H9 (cell line): ENCODE measurements at regions not wholly inside any gene's neighbourhood (a gene's known extent, or its start where the extent isn't known, plus 50 kb on each side); places are given as distances from the start of the nearest gene placed in this dataset.

Experiments
- DNase-seq: peaks from one replicate; pipeline ENCODE4 v3.0.0-alpha.2; 2017
- H2AFZ ChIP-seq: one replicate; pipeline ENCODE4 v1.6.1; 2013; ENCODE audit warnings: mild to moderate bottlenecking, low read length, control low read depth, moderate library complexity
- H2AK5ac ChIP-seq: 2 replicates; pipeline ENCODE4 v1.6.1; 2013; ENCODE audit warnings: low read length, control low read depth, mixed read lengths; ENCODE audit not compliant: insufficient read length
- H2BK120ac ChIP-seq: one replicate; pipeline ENCODE4 v1.6.1; 2013; ENCODE audit warnings: low read depth, mild to moderate bottlenecking, low read length, control low read depth, inconsistent platforms; ENCODE audit not compliant: poor library complexity, severe bottlenecking
- H2BK12ac ChIP-seq: 2 replicates; pipeline ENCODE4 v1.6.1; 2013; ENCODE audit warnings: low read length, control low read depth, mixed read lengths, low read depth; ENCODE audit not compliant: insufficient read length
- H2BK15ac ChIP-seq: 2 replicates; pipeline ENCODE4 v1.6.1; 2013; ENCODE audit warnings: low read depth, low read length, control low read depth
- H2BK20ac ChIP-seq: one replicate; pipeline ENCODE4 v1.6.1; 2013; ENCODE audit warnings: low read depth, mild to moderate bottlenecking, low read length, control low read depth, inconsistent platforms; ENCODE audit not compliant: poor library complexity, severe bottlenecking
- H2BK5ac ChIP-seq: 2 replicates; pipeline ENCODE4 v1.6.1; 2013; ENCODE audit warnings: low read length, control low read depth, mixed read lengths; ENCODE audit not compliant: insufficient read length
- H3K14ac ChIP-seq: 2 replicates; pipeline ENCODE4 v1.6.1; 2013; ENCODE audit warnings: low read length, control low read depth; ENCODE audit not compliant: insufficient read depth
- H3K18ac ChIP-seq: 2 replicates; pipeline ENCODE4 v1.6.1; 2013; ENCODE audit warnings: low read depth, mild to moderate bottlenecking, mixed read lengths, low read length, control low read depth; ENCODE audit not compliant: insufficient read length
- H3K23ac ChIP-seq: 2 replicates; pipeline ENCODE4 v1.6.1; 2013; ENCODE audit warnings: low read length, control low read depth, mixed read lengths, low read depth; ENCODE audit not compliant: insufficient read length
- H3K23me2 ChIP-seq: 2 replicates; pipeline ENCODE4 v1.6.1; 2013; ENCODE audit warnings: low read depth, mild to moderate bottlenecking, mixed read lengths, low read length, control low read depth; ENCODE audit not compliant: insufficient read length, poor library complexity, severe bottlenecking
- H3K27ac ChIP-seq: 2 replicates; pipeline ENCODE4 v1.5.1; 2013; ENCODE audit warnings: low read length, control low read depth, mixed read lengths, low read depth; ENCODE audit not compliant: insufficient read length
- H3K27me3 ChIP-seq: 2 replicates; pipeline ENCODE4 v1.6.1; 2013; ENCODE audit warnings: low read length, control low read depth, inconsistent platforms; ENCODE audit not compliant: insufficient read depth
- H3K4ac ChIP-seq: 2 replicates; pipeline ENCODE4 v1.6.1; 2013; ENCODE audit warnings: low read depth, mild to moderate bottlenecking, control low read depth, inconsistent platforms, low read length, moderate library complexity
- H3K4me1 ChIP-seq: 2 replicates; pipeline ENCODE4 v1.6.1; 2013; ENCODE audit warnings: low read length, control low read depth, inconsistent platforms; ENCODE audit not compliant: insufficient read depth
- H3K4me2 ChIP-seq: 2 replicates; pipeline ENCODE4 v1.6.1; 2013; ENCODE audit warnings: low read length, control low read depth, mixed read lengths; ENCODE audit not compliant: insufficient read length, insufficient read depth
- H3K56ac ChIP-seq: 2 replicates; pipeline ENCODE4 v1.6.1; 2013; ENCODE audit warnings: low read depth, mild to moderate bottlenecking, mixed read lengths, low read length, control low read depth; ENCODE audit not compliant: insufficient read length
- H3K79me1 ChIP-seq: 2 replicates; pipeline ENCODE4 v1.6.1; 2013; ENCODE audit warnings: low read depth, mild to moderate bottlenecking, moderate library complexity, low read length, control low read depth, inconsistent platforms; ENCODE audit not compliant: insufficient read depth, poor library complexity, severe bottlenecking
- H3K79me2 ChIP-seq: 2 replicates; pipeline ENCODE4 v1.6.1; 2013; ENCODE audit warnings: low read length, control low read depth, inconsistent platforms; ENCODE audit not compliant: insufficient read depth
- H3K9ac ChIP-seq: 2 replicates; pipeline ENCODE4 v1.6.1; 2013; ENCODE audit warnings: low read length, control low read depth, mixed read lengths; ENCODE audit not compliant: insufficient read length; ENCODE audit errors: extremely low read depth
- H3K9me3 ChIP-seq: one replicate; pipeline ENCODE4 v1.6.1; 2013; ENCODE audit warnings: low read depth, low read length, inconsistent platforms; ENCODE audit not compliant: control insufficient read depth
- H3T11ph ChIP-seq: one replicate; pipeline ENCODE4 v1.6.1; 2013; ENCODE audit warnings: mild to moderate bottlenecking, low read length, control low read depth, inconsistent platforms
- H4K20me1 ChIP-seq: one replicate; pipeline ENCODE4 v1.6.1; 2013; ENCODE audit not compliant: control insufficient read depth, insufficient read length, insufficient read depth
- H4K5ac ChIP-seq: 2 replicates; pipeline ENCODE4 v1.6.1; 2013; ENCODE audit warnings: low read depth, mild to moderate bottlenecking, mixed read lengths, low read length, control low read depth; ENCODE audit not compliant: insufficient read length
- H4K8ac ChIP-seq: replicated peaks from 2 replicates; pipeline ENCODE4 v1.6.1; 2013; ENCODE audit warnings: low read length, control low read depth, mixed read lengths, low read depth; ENCODE audit not compliant: insufficient read length
- H4K91ac ChIP-seq: 2 replicates; pipeline ENCODE4 v1.6.1; 2013; ENCODE audit warnings: low read depth, mild to moderate bottlenecking, moderate library complexity, mixed read lengths, low read length, control low read depth; ENCODE audit not compliant: insufficient read length
- H3K27ac Mint-ChIP-seq, 3 experiments: 2 replicates in 2 of 3; 3 replicates in 1 of 3; pipeline ENCODE4 v1.8.0; 2020 to 2021; ENCODE audit warnings: mixed read lengths in 3 of 3, mild to moderate bottlenecking in 1 of 3, moderate library complexity in 1 of 3
- H3K27me3 Mint-ChIP-seq: 2 replicates; pipeline ENCODE4 v1.8.0; 2021; ENCODE audit warnings: low read depth, mild to moderate bottlenecking, moderate library complexity, mixed read lengths
- H3K36me3 Mint-ChIP-seq, 3 experiments: 2 replicates in 2 of 3; 3 replicates in 1 of 3; pipeline ENCODE4 v1.8.0; 2020 to 2021; ENCODE audit warnings: low read depth in 3 of 3, mixed read lengths in 3 of 3; ENCODE audit not compliant: insufficient read depth in 1 of 3
- H3K4me1 Mint-ChIP-seq, 2 experiments: 2 replicates each; pipeline ENCODE4 v1.8.0; 2020; ENCODE audit warnings: mixed read lengths in 2 of 2
- H3K4me3 Mint-ChIP-seq, 2 experiments: 2 replicates in 1 of 2; 3 replicates in 1 of 2; pipeline ENCODE4 v1.8.0; 2020 to 2021; ENCODE audit warnings: mild to moderate bottlenecking in 2 of 2, mixed read lengths in 2 of 2, moderate library complexity in 1 of 2
- H3K9me3 Mint-ChIP-seq, 2 experiments: 2 replicates in 1 of 2; 3 replicates in 1 of 2; pipeline ENCODE4 v1.8.0; 2020; ENCODE audit warnings: mild to moderate bottlenecking in 2 of 2, mixed read lengths in 2 of 2, moderate library complexity in 1 of 2
- WGBS: extraction: QIAGEN DNeasy Blood & Tissue Kit; methylation state at CpG from one replicate; pipeline ENCODE4 v1.1.7; 2013; ENCODE audit warnings: missing lambda C conversion rate, low lambda C conversion rate, mixed read lengths; ENCODE audit not compliant: insufficient read length; ENCODE audit errors: extremely low coverage; 5-methylcytosine and 5-hydroxymethylcytosine counted together
- TF ChIP-seq, protein P1 (sequence below): fragments of 200-600 bp; sonication (generic); conservative IDR thresholded peaks from 3 replicates; pipeline ENCODE4 v1.8.0; 2021; ENCODE audit warnings: antibody characterized with exemption, mild to moderate bottlenecking

DNA sequence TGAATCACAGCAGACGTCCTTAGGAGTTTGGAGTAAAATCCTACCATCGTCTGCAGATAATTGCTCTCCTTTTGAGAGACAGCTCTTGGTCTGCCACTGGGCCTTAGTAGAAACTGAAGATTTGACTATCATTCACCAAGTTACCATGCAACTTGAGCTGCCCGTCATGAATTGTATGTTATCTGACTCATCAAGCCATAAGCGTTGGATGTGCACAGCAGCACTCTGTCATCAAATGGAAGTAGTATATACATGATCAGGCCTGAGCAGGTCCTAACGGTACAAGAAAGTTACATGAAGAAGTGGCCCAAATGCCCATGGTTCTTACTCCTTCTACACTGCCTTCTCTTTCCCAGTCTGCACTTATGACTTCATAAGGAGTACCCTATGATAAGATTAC, 317.8 kb downstream of the GPATCH2 start:
- Mint-ChIP-seq H3K27me3 (no peaks in the 10 kb centered on the region), H3K4me3 (no peak overlapping the region), H3K36me3 (peaks cover 0 to 5% (median 2%) of the 10 kb centered on the region in 3 experiments; a peak in 3 of 7 replicates), H3K27ac (no peak overlapping the region), H3K9me3 (peaks cover 3 to 4% of the 10 kb centered on the region in 2 experiments; a peak in 3 of 5 replicates), H3K4me1 (peaks cover 6 to 10% of the 10 kb centered on the region in 2 experiments)
- H4K5ac ChIP-seq: no peak overlapping the region
- H2BK5ac ChIP-seq: no peak overlapping the region
- H3K23me2 ChIP-seq: no peaks in the 10 kb centered on the region
- H3K56ac ChIP-seq: no peak overlapping the region
- WGBS: no CpG with 5 or more reads among the region's 5 CpGs
- no peak overlapping the region for H2BK120ac ChIP-seq
- no peak for DNase-seq
- no peak overlapping the region for H3K27ac ChIP-seq
- H3K23ac ChIP-seq: no peak overlapping the region
- no peak overlapping the region for H2BK20ac ChIP-seq
- no peak overlapping the region for H4K91ac ChIP-seq
- H3K79me1 ChIP-seq: no peaks in the 10 kb centered on the region
- no peaks in the 10 kb centered on the region for H3K79me2 ChIP-seq
- no peak overlapping the region for H2AK5ac ChIP-seq
- H3K18ac ChIP-seq: no peak overlapping the region
- no peaks in the 10 kb centered on the region for H4K20me1 ChIP-seq
- H3K14ac ChIP-seq: no peak overlapping the region
- no peaks in the 10 kb centered on the region for H3K27me3 ChIP-seq
- H3K4me1 ChIP-seq: no peaks in the 10 kb centered on the region; the same call in 1 of the 2 replicates
- no peak overlapping the region for H2BK15ac ChIP-seq
- H3K4ac ChIP-seq: no peak overlapping the region
- H2AFZ ChIP-seq: no peak overlapping the region
- no peak overlapping the region for H3K9ac ChIP-seq
- no peak overlapping the region for H4K8ac ChIP-seq
- no peaks in the 10 kb centered on the region for H3K9me3 ChIP-seq
- no peak overlapping the region for H3K4me2 ChIP-seq
- H2BK12ac ChIP-seq: no peak overlapping the region
- H3T11ph ChIP-seq: no peak overlapping the region
- TF ChIP-seq, protein P1, sequence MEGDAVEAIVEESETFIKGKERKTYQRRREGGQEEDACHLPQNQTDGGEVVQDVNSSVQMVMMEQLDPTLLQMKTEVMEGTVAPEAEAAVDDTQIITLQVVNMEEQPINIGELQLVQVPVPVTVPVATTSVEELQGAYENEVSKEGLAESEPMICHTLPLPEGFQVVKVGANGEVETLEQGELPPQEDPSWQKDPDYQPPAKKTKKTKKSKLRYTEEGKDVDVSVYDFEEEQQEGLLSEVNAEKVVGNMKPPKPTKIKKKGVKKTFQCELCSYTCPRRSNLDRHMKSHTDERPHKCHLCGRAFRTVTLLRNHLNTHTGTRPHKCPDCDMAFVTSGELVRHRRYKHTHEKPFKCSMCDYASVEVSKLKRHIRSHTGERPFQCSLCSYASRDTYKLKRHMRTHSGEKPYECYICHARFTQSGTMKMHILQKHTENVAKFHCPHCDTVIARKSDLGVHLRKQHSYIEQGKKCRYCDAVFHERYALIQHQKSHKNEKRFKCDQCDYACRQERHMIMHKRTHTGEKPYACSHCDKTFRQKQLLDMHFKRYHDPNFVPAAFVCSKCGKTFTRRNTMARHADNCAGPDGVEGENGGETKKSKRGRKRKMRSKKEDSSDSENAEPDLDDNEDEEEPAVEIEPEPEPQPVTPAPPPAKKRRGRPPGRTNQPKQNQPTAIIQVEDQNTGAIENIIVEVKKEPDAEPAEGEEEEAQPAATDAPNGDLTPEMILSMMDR: no peak
